CD4-positive, alpha-beta T cell (primary cell): ENCODE measurements at regions not wholly inside any gene's neighbourhood (a gene's known extent, or its start where the extent isn't known, plus 50 kb on each side); places are given as distances from the start of the nearest gene placed in this dataset.

Experiments
- ATAC-seq: fragments of 200-7000 bp; cut with Tn5 transposase; one replicate; pipeline ENCODE4 v1.10.0; 2022; ENCODE audit warnings: mild to moderate bottlenecking; ENCODE audit not compliant: poor library complexity
- CTCF ChIA-PET: fragments of 350-600 bp; sonication (Branson Sonifier 250); formaldehyde crosslinking; loops from one replicate; lab custom pipeline; 2021; ENCODE audit warnings: antibody characterized with exemption, inconsistent platforms; lab: Charles Lee
- POLR2A ChIA-PET: fragments of 350-600 bp; sonication (Branson Sonifier 250); formaldehyde crosslinking; loops from one replicate; lab custom pipeline; 2021; ENCODE audit warnings: antibody characterized with exemption, inconsistent platforms; lab: Charles Lee
- DNase-seq, 14 experiments: peaks; one replicate each; pipeline ENCODE4 v3.0.0-alpha.2; 2013 to 2020; ENCODE audit warnings: mixed read lengths in 2 of 14
- H3K27ac ChIP-seq, 2 donors: one replicate each; pipeline versions ENCODE4 v1.5.1 to v1.7.0; 2013; ENCODE audit warnings: low read length in 2 of 2, low read depth in 1 of 2, mild to moderate bottlenecking in 1 of 2
- H3K27me3 ChIP-seq, 2 experiments: 1 replicate in 1 of 2; 2 replicates in 1 of 2; pipeline versions ENCODE4 v1.6.1 to v1.7.0; 2013; ENCODE audit warnings: low read length in 2 of 2, control low read depth in 1 of 2, mild to moderate bottlenecking in 1 of 2, moderate library complexity in 1 of 2; ENCODE audit not compliant: insufficient read depth in 2 of 2, control insufficient read depth in 1 of 2
- H3K36me3 ChIP-seq: one replicate; pipeline ENCODE4 v1.6.1; 2013; ENCODE audit warnings: low read length, control low read depth; ENCODE audit not compliant: insufficient read depth
- H3K4me1 ChIP-seq: one replicate; pipeline ENCODE4 v1.6.1; 2013; ENCODE audit warnings: low read length, control low read depth; ENCODE audit not compliant: insufficient read depth
- H3K4me3 ChIP-seq: one replicate; pipeline ENCODE4 v1.5.1; 2013; ENCODE audit warnings: mild to moderate bottlenecking, low read length, moderate library complexity
- H3K9me3 ChIP-seq, 2 experiments: 1 replicate in 1 of 2; 2 replicates in 1 of 2; pipeline versions ENCODE4 v1.6.1 to v1.7.0; 2013; ENCODE audit warnings: low read length in 2 of 2, mild to moderate bottlenecking in 2 of 2, control low read depth in 1 of 2, moderate library complexity in 1 of 2; ENCODE audit not compliant: control insufficient read depth in 1 of 2, insufficient read depth in 1 of 2
- H3K27ac Mint-ChIP-seq: one replicate; pipeline ENCODE4 v1.8.0; 2020; ENCODE audit warnings: mixed read lengths
- H3K27me3 Mint-ChIP-seq: one replicate; pipeline ENCODE4 v1.8.0; 2021; ENCODE audit warnings: mixed read lengths
- H3K36me3 Mint-ChIP-seq: one replicate; pipeline ENCODE4 v1.8.0; 2021; ENCODE audit warnings: low read depth, mixed read lengths
- H3K4me1 Mint-ChIP-seq: one replicate; pipeline ENCODE4 v1.8.0; 2021; ENCODE audit warnings: low read depth, mixed read lengths
- H3K4me3 Mint-ChIP-seq: one replicate; pipeline ENCODE4 v1.8.0; 2020; ENCODE audit warnings: mild to moderate bottlenecking, mixed read lengths
- H3K9me3 Mint-ChIP-seq: one replicate; pipeline ENCODE4 v1.8.0; 2020; ENCODE audit warnings: mixed read lengths
- CTCF ChIP-seq: fragments of 200-600 bp; IDR thresholded peaks from one replicate; pipeline ENCODE4 v1.8.0; 2022; ENCODE audit warnings: antibody characterized with exemption, mild to moderate bottlenecking
- intact Hi-C, 2 experiments: fragments of 100-400 bp; cut with DNase I in 1 of 2; cut with micrococcal nuclease in 1 of 2; formaldehyde crosslinking; loops; one replicate each; pipeline versions ENCODE4 v1.15.1 to v1.9.0; 2023 to 2025; cut with DNase I, micrococcal nuclease

GRCh38 chr10:6909905-6910560 is 330.0 kb upstream of the PRKCQ start:
- no peaks in the 10 kb centered on the region for H3K36me3 ChIP-seq
- DNase-seq (no peak), ATAC-seq (no peak)
- POLR2A ChIA-PET = no interaction called here
- Mint-ChIP-seq H3K36me3 (no peaks in the 10 kb centered on the region), H3K4me3 (no peak overlapping the region), H3K27me3 (no peaks in the 10 kb centered on the region), H3K4me1 (no peaks in the 10 kb centered on the region), H3K27ac (no peak overlapping the region), H3K9me3 (no peaks in the 10 kb centered on the region)
- no peak overlapping the region for H3K4me3 ChIP-seq
- peaks cover 2% of the 10 kb centered on the region for H3K4me1 ChIP-seq
- CTCF ChIA-PET = no interaction called here
- no peak for TF ChIP-seq CTCF
- H3K27me3 ChIP-seq = no peaks in the 10 kb centered on the region
- no peaks in the 10 kb centered on the region for H3K9me3 ChIP-seq
- intact Hi-C loops = no loop called here
- H3K27ac ChIP-seq = no peak overlapping the region

GRCh38 chr10:6907877-6908530 is 327.9 kb upstream of the PRKCQ start:
- CTCF ChIA-PET = no interaction called here
- DNase-seq (no peak), ATAC-seq (no peak)
- no peaks in the 10 kb centered on the region for H3K27me3 Mint-ChIP-seq
- intact Hi-C loops = no loop called here
- POLR2A ChIA-PET = no interaction called here
- no peaks in the 10 kb centered on the region for H3K4me1 Mint-ChIP-seq
- H3K27me3 ChIP-seq = no peaks in the 10 kb centered on the region
- peaks cover 2% of the 10 kb centered on the region for H3K4me1 ChIP-seq
- no peaks in the 10 kb centered on the region for H3K36me3 ChIP-seq
- no peak for TF ChIP-seq CTCF
- no peak overlapping the region for H3K27ac ChIP-seq
- no peaks in the 10 kb centered on the region for H3K9me3 ChIP-seq
- no peaks in the 10 kb centered on the region for H3K36me3 Mint-ChIP-seq
- H3K9me3 Mint-ChIP-seq = no peaks in the 10 kb centered on the region
- no peak overlapping the region for H3K27ac Mint-ChIP-seq
- no peak overlapping the region for H3K4me3 ChIP-seq
- no peak overlapping the region for H3K4me3 Mint-ChIP-seq

- no peak for ATAC-seq
- Mint-ChIP-seq H3K27me3 (peaks cover 8% of the 10 kb centered on the region), H3K27ac (no peak overlapping the region)
These were observed 314.3 kb upstream of the PRKCQ start for GRCh38 chr10:6894405-6894804.

More at GRCh38 chr10:6894405-6894804, 314.3 kb upstream of the PRKCQ start:
- TF ChIP-seq CTCF = no peak
- POLR2A ChIA-PET = no interaction called here
- Histone ChIP-seq H3K9me3 (no peaks in the 10 kb centered on the region), H3K36me3 (no peaks in the 10 kb centered on the region), H3K4me1 (no peaks in the 10 kb centered on the region), H3K4me3 (no peak overlapping the region), H3K27ac (no peak overlapping the region), H3K27me3 (no peaks in the 10 kb centered on the region)
- no peaks in the 10 kb centered on the region for H3K4me1 Mint-ChIP-seq
- no peak overlapping the region for H3K4me3 Mint-ChIP-seq
- no peaks in the 10 kb centered on the region for H3K36me3 Mint-ChIP-seq
- no peak for DNase-seq
- CTCF ChIA-PET = no interaction called here
- intact Hi-C loops = loop anchor here in 1 of 2 experiments (5.0 kb wide), 1 partner anchor 1588 kb away; no protein-coding TSS in a partner anchor
- no peaks in the 10 kb centered on the region for H3K9me3 Mint-ChIP-seq
